DMS153 (cell line): ENCODE measurements at regions not wholly inside any gene's neighbourhood (a gene's known extent, or its start where the extent isn't known, plus 50 kb on each side); places are given as distances from the start of the nearest gene placed in this dataset.

Source experiments
- DNase-seq: peaks from one replicate; lab custom pipeline; 2025; lab: John Stamatoyannopoulos, UW

DNA sequence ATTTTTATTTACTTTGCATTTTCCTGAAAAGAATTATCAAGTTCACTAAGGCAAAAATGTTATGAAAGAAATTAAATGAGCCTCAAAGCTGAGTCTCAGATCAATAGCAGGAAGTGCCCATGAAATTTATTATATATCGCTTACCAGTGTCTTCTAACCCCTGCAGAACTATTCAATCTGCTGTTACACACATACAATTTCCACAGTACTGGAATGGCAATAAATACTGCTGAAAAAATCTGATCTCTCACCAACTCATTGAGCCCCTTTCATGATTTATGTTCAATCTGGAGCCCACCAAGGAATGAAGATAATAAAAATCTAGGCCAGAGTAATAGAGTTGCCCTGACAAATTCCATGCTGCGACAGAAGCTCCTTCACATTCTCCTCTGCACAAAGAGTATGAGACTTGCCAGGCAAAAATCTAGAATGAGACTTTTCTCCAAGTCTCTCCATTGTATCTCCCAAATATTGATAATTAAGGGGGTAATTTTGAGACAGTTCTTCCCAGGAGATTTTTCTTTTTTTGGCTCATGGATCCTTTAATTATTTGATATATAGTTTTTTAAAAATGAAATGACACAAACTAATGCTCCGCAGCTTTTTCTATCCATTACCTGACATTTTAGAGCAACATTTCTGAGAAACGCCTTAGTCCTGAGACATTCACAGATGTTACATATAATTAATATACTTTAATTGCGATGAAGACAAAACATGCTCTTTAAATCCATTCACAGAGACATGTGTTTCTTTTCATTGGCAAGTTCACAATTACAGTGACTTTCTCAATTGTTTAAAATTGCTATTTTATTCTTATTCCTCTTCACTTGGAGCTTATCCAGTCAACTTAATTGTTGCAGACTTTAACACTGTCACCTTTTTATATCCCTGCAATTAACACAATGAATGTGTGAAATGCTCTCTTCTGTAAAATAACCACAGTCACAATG lies 1020.4 kb downstream of the CBLN2 start:
- no peak for DNase-seq

DNA sequence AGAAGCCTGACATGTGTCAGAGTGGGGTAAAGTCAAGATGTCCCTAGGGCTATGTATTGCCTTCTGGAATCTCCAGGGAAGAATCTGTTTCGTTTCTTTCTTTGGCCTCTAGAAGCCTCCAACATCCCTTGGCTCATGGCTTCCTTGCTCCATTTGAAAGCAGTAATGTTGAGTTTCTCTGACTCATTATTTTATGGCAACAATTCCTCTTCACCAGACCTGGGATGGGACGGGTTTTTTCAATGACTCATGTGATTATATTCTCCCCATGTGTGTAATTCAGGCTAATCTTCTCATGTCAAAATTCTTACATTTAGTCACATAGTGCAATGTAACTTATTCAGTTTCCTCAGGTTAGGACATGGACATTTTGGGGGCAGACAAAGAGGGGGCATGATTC lies 1038.6 kb downstream of the CBLN2 start:
- DNase-seq = no peak

DNA sequence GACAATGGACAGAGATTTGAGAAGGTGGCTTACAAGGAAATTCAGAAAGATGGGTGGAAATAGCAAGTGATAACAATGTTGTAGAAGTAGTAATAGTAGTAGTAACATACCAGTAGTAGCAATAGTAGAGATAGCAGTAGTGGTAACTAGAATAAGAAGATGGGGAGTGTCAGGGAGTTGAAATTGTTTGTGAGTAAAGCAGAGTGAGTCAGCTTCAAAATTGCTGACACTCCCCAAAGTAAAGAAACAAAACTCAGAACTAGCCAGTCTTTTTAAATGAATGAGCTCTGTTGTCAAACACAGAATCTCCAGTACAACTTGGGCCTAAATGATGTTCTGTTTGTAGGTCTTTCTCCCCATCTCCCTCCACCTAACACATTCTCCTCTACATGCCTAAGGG lies 1040.9 kb downstream of the CBLN2 start:
- DNase-seq = no peak

DNA sequence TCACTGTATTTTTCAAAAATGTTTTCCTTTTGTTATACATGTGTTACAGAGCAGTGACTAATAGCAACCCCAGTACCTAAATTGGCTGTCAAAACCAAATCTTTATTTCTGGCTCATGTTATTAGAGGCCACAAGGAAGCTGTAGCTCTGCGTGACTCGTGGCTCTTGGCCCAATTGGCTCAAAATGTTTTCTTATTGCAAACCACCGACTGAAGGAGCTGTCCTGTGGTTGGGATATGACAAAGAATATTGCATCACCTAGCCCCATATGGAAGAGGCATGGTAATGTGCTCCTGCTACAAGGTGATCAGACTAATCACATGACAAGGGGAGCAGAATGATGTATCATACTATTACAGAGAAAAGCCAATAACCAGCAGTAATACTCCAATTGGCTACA lies 1058.5 kb downstream of the CBLN2 start:
- no peak for DNase-seq

DNA sequence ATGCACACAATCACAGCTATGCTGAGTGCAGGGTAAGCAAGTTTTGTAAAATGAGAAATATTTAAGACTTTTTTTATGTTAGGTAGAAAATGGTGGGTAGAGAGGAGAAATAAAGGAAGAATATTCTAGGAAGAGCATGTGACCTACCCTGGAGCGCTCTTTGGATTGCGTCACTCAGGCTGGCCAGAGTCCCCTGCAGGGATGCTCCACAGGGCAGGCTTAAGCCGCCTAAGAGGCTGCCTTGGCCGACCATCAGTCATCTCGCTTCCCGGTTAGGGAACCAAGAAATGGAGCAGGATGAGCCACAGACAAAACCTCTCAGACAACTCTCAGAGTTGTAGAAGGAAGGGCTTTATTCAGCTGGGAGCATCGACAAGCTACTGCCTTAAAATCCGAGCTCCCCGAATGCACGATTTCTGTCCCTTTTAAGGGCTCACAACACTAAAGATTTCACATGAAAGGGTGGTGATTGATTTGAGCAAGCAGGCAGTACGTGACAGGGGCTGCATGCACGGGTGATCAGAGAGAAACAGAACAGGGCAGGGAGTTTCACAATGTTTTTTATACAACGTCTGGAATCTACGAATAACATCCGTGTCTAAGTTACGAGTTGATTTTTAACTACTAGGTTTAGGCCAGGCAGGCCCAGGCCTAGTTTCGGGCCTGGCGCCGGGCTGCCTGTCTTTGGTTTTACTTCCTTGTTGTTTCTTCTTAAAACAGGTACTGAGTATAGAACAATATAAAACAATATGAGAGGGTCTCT lies 1072.0 kb downstream of the CBLN2 start:
- no peak for DNase-seq

DNA sequence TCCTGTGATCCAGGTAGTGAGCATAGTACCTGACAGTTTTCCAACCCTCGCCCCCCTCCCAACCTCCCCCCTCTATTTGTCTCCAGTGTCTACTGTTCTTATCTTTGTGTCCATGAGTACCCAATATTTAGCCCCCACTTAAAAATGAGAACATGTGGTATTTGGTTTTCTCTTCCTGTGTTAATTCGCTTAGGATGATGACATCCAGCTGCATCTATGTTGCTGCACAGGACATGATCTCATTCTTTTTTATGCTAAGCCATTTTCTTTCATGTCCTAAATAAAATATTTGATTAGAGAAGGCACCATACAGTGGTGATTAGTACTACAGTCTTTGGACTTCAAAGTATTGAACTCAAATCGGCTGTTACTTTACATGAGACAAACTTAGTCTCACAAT lies 1087.9 kb downstream of the CBLN2 start:
- no peak for DNase-seq

DNA sequence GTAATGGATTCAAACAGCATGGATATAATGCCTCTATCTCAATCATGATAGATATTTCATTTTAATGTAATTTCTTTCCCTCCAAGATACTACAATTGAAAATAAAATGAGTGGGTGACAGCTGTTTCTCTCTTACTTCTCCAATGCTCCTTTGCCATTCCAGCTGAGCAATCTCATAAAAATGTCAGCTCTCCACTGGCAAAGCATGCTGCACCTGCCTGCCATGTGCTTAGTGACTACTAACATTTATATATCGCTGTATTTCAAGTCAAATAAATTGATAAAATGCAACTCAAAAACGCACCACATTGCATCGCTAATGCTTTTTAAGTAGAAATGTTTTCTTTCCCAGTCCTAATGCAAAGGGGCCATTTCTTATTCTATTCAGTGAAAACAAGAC lies 1093.9 kb downstream of the CBLN2 start:
- DNase-seq = no peak

DNA sequence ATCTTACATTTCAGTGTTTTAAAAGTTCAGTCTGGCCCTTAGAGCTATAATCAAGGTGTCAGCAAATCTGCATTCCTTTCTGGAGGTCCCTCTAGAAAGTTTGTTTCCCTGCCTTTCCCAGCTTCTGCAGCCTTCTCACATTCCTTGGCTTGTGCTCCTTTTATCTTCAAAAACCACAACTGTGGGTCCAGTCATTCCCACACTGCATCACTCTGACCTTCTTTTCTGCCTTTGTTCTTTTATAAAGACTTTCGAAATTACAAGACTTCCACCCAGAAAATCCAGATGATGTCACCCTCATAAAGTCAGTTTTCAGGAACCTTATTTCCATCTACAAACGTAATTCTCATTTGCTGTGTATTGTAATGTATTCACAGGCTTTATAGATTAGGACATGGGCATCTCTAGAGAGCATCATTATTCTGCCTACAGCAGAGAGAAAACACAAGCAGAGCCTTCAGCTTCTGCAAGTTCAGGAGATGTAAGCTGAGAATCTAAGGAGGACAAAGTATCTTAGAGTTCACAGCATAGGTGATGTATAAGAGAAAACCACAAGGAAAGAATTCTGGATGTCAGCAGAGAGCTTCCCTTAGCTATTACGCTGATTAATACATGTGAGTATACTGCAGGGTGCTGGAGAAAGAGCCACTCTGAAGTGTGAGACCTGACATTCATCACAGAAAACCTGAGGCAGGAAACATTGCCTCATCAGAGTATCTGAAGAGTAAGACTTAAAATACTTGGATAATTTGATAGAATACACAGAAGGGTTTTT lies 1100.2 kb downstream of the CBLN2 start:
- DNase-seq = no peak

DNA sequence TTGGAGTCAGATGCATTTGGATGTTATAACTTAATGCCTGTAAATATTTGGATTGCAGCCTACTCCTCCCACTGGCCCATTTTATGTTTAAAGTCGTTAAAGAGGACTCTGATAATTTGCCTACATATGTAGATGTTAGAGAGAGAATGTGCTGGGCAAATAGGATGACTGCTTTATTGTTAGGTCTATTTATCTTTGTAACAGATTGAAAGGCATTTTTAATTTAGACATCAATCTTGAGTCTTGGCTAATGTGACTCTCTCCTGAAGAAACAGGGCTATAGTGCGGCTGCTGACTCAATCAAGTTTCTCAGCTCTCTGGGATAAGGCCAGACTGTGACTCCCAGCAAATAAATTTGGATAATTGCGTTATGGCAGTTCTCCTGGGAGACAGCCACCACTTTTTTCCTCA lies 1101.4 kb downstream of the CBLN2 start:
- DNase-seq = peak; percentile 34

DNA sequence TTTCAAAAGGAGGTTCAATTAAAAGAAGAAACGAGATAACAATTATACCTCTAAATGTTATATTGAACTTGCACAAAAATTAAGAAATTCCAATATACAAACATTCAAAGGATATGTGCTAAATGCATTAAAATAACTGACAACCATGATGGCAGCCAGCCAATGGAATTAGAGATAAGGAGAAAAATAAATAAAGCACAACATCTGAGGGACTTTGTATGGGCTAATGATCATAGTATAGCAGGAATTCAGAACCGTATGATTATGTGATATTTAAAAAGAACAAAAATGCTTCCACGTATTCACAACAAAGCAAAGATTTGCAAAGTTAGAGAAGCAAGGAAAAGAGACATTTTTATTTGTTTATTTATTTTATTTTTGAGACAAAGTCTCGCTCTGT lies 1103.0 kb downstream of the CBLN2 start:
- no peak for DNase-seq

DNA sequence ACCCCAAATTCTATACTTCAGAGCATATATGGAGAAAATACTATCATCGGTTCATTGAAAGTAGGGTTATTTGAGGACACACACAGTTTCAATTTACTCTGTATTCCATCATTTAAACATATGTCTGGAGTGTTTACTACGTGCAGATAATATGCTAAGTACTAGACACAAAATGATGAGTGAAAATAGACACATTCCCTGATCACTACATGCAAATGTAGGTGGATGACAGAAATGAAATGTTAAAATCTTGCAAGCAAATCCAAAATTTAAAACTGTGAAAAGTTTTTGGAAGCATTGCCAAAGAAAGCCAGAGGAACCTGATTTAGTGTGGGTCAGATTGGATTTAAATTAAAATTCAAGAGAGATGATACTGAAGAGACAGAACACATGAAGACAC lies 1106.6 kb downstream of the CBLN2 start:
- no peak for DNase-seq

DNA sequence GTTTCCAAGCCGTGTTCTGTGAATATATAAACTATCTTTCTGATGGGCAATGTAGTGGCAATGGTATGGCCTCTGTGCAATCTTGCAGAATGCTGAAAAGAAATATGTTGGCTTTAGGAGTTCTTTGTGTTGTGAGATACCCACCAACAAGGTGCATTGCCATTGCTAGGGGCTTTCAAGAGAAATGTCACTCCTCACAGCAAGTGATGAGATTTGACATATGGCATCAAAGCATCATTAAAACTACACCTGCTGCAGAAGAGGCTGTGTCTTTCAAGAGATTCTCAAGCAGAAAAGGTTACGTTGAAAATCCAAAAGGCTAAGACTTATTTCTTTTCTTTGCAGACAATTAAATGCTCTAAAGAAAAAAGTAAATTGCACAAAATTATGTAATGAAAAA lies 1110.8 kb downstream of the CBLN2 start:
- DNase-seq = no peak

DNA sequence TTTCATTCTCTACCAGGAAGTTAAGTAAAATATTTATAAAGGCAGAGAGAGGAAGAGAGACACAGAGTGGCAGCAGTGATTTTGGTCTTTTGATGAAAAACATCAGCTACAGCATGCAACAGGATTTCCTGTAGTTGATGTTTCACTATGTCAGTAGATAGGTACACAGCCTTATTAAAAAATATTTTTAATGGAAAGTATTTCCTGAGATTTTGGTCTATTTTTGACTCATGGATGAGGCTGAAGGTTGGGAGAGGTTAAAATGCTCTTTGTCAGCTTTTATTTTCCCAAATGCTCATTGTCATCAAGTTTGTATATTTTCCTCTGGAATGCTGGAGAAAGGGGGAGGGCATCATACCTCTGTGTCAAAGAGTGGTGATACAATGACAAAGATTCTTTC lies 1112.5 kb downstream of the CBLN2 start:
- no peak for DNase-seq

DNA sequence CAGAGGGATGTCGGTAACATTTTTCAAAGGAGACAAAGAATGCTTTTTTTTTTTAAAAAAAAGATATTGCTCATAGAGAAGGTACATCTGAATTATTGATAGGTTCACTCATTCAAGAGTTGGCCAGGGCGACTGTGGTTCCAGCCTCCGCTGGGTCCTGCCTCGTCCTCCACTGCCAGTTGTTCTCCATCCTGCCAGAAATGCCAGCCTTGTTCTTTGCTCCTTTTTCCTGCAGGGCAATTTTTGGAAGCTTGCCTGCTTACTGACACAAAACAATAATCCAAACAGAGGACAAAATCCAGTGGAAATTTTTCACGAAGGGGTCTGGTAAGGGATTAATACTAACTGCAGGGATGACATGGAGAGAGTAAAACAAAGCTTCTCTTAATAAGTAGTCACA lies 1113.0 kb downstream of the CBLN2 start:
- no peak for DNase-seq

DNA sequence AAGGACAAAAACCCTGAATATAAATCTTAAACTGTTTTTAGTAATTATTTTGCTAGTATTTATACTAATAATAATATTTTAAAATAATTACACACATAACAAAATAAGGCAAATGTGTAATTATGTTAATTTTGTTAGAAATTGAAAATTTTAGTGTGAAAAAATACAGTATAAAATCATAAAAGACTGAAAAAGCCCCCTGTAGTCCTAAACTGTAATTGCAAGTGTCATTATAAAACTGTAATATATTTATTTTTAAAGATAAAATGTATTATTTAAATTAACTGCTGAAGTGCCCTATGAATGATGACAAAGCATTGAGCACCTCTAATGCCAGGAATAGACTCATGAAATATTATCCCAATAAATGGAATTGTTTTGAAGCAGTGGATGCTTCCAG lies 1117.7 kb downstream of the CBLN2 start:
- DNase-seq = no peak

DNA sequence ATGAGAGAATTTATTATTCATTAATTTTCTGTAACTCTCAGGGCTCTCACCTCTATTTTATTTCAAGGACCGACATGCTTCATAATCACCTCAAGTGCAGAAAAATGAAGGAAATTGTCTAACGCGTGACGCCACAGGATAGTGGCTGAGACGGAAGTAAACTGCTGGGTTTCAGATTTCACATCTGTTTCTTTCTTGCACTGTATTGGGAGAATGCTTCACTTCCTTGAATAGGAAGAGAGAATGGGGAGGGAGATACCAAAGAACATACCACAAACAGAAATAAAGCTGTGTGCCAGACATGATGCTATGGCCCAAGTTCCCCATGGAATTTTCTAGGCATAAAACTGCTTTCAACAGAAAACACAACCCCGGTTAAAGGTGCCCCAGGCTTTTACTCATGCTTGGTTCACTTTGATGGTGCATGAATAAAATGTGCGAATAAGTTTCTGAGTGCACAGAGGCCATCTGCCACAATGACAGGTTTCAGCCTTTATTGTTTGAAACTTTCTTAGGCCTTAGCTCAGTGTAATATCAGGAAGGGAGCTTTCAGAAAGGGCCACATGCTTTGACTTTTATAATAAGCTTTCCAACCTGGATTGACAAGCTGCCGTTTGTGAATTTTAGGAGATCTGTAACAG lies 1116.4 kb downstream of the SOCS6 start:
- DNase-seq = no peak

DNA sequence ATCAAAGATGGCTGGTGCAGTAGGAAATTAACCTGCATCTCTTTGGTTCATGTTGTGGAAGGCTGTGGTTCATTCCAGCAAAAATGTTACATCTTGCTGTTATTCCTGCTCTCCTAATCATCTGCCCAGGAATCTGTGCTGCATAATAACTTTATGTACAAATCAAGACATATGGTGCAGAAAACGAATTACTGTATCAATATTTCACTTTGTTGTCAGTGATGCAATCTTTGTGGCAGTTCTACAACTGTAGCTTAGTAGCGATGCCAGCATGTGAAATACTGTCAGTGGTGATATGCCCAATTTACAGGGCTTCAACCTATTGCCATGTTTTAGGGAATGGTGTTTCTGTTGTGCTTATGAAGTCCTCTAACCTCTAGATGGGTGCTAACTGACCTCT lies 1114.7 kb downstream of the SOCS6 start:
- DNase-seq = no peak

DNA sequence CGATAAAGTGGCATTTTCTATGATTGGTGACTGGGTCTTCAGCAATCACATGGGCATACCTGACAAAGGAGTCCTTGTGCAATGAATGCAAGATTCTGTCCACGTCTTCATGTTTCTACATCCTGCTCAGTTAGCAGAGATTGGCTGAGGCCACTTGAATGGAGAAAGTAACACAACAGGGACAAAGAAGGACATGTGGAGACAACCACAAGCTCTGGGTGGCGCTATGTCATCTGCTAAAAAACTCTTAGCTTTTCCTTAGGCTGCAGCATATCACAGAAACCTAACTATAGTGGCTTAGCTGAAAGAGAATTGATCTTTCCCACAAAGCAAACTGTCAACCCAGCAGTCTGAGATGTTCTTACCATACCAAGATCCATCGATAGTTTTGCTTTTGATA lies 1109.7 kb downstream of the SOCS6 start:
- DNase-seq = peak; percentile 25

DNA sequence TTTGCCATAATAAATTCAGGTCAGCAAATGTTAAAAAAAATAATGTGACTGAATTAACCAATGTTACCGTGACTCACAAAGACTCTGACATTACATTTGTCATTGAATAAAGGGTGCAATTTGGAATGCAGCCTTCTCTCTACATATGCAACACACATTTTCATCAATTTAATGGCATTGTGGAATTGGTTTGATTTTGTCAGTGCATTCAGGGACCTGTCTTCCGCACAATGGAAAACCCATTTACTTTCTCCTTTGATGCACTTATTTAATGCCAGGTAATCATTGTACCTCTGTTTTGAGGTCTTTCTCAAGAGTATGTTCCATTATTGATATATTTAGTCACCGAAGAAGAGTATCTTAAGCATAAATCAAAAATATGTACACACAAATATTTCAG lies 1099.3 kb downstream of the SOCS6 start:
- DNase-seq = no peak

DNA sequence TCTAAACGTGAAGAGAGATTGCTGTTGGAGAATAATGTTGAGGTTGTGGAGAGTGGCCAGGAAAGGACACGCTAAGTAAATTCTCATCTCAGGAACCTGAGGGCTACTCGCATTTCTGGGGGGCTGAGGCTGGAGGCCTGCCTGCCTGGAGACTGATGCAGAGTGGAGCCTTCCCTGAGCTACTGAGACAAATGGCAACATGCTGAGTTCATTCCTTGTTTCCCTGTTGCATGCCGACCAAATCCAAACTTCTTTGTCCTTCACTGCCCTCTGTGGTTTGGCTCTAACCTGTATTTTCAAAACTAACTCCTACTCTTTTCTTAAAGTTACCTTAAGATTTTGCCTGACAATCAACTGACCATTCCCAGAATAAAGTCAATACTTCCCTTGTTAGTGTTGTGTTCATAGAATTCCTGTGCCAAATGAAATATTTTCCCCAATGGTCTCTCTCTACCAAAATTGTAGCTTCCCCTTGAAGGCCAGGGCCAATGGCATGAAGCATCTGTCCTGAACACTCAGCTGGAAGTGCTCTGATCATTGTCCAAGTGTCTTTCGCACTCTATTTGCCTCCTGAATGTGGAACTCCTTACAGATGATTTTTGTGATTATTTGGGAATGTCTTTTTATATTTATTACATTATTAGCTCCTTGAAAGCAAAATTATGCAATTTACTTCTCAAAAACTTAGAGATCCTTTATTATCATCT lies 1085.6 kb downstream of the SOCS6 start:
- DNase-seq = no peak

DNA sequence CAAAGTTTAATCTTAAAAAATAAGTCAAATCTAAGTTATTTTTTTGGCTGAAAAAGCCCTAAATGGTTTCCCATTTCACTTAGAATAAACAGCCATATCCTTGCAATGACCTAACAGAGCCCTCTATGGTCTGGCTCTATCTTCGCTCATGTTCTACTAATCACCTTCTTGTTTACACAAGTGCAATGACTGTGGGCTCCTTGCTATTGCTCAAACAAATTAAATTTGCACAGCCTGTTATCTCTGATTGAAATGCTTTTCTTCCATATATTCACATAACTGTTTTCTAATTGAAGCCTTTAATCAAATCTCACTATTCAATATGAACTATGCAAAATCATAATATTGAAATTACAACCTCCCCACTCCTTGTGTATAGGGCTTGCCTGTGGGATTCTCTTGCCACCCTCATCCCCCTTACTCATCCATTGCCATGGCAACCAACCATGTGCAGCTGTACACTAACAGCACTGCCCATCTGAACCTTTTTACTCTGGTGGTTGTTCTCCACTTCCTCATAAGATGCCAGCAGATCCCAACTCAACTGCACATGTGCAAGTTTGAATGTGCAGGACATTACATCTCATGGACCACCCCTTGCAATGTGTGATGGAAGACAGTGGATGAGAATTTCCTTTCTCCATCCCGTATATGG lies 1083.2 kb downstream of the SOCS6 start:
- DNase-seq = no peak
